Kidney epithelial cell (primary cell): ENCODE measurements at regions not wholly inside any gene's neighbourhood (a gene's known extent, or its start where the extent isn't known, plus 50 kb on each side); places are given as distances from the start of the nearest gene placed in this dataset.

Source experiments
- DNase-seq: peaks from one replicate; pipeline ENCODE4 v3.0.0-alpha.2; 2010; ENCODE audit warnings: low read depth
- H3K27me3 ChIP-seq: 2 replicates; pipeline ENCODE4 v1.6.0; 2011; ENCODE audit warnings: low read length; ENCODE audit not compliant: control insufficient read depth, insufficient read depth
- H3K36me3 ChIP-seq: 2 replicates; pipeline ENCODE4 v1.5.1; 2011; ENCODE audit warnings: low read length; ENCODE audit not compliant: control insufficient read depth, insufficient read depth
- H3K4me3 ChIP-seq: 2 replicates; pipeline ENCODE4 v1.5.1; 2011; ENCODE audit warnings: low read depth, mild to moderate bottlenecking, control low read depth, low read length
- TF ChIP-seq, protein P1 (sequence below): IDR thresholded peaks from 2 replicates; pipeline ENCODE4 v1.5.1; 2011; ENCODE audit warnings: mild to moderate bottlenecking, moderate library complexity, low read length, control low read depth, inconsistent platforms; ENCODE audit not compliant: insufficient read depth, poor library complexity, severe bottlenecking

- TF ChIP-seq, protein P1, sequence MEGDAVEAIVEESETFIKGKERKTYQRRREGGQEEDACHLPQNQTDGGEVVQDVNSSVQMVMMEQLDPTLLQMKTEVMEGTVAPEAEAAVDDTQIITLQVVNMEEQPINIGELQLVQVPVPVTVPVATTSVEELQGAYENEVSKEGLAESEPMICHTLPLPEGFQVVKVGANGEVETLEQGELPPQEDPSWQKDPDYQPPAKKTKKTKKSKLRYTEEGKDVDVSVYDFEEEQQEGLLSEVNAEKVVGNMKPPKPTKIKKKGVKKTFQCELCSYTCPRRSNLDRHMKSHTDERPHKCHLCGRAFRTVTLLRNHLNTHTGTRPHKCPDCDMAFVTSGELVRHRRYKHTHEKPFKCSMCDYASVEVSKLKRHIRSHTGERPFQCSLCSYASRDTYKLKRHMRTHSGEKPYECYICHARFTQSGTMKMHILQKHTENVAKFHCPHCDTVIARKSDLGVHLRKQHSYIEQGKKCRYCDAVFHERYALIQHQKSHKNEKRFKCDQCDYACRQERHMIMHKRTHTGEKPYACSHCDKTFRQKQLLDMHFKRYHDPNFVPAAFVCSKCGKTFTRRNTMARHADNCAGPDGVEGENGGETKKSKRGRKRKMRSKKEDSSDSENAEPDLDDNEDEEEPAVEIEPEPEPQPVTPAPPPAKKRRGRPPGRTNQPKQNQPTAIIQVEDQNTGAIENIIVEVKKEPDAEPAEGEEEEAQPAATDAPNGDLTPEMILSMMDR, result no peak
- no peak for DNase-seq
- Histone ChIP-seq H3K36me3 (no peaks in the 10 kb centered on the region), H3K27me3 (no peaks in the 10 kb centered on the region), H3K4me3 (no peak overlapping the region)
Measured at GRCh38 chrX:100478714-100479306, 68.7 kb upstream of the PCDH19 start.

GRCh38 chrX:100477958-100478357, 67.9 kb upstream of the PCDH19 start:
- no peak for DNase-seq
- Histone ChIP-seq H3K36me3 (no peaks in the 10 kb centered on the region), H3K4me3 (no peak overlapping the region), H3K27me3 (no peaks in the 10 kb centered on the region)
- TF ChIP-seq, protein P1, result no peak

DNA sequence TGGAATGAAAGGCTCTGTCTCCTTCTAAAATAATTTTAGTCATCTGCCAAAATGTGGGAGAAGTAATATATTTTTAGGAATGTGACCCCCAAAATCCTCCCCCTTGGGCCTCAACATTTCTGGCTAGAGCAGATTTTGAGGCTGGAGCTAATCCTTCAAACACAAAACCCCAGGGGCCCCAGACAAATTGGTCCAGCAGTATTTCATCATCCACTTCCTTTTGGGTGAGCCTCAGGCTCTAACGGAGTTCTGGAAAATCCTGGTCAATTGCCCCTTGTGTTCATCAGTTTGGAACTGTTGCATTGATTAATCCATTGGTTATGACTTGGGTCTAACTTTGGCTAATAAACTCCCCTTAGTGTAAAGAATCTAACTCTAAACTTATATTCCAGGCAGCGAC, 67.4 kb upstream of the PCDH19 start:
- Histone ChIP-seq H3K27me3 (no peaks in the 10 kb centered on the region), H3K36me3 (no peaks in the 10 kb centered on the region), H3K4me3 (no peak overlapping the region)
- DNase-seq, result no peak
- TF ChIP-seq, protein P1, result no peak
